Kidney glomerular epithelial cell (primary cell): ENCODE measurements at regions not wholly inside any gene's neighbourhood (a gene's known extent, or its start where the extent isn't known, plus 50 kb on each side); places are given as distances from the start of the nearest gene placed in this dataset.

Source experiments
- DNase-seq: peaks from one replicate; lab custom pipeline; 2025; lab: John Stamatoyannopoulos, UW

- no peak for DNase-seq
These were observed 271.9 kb downstream of the LOXHD1 start for GRCh38 chr18:46385124-46385523.

- DNase-seq: peak; percentile 3
These were observed 270.2 kb downstream of the LOXHD1 start for GRCh38 chr18:46386788-46387187.

GRCh38 chr18:46387441-46388131 is 269.4 kb downstream of the LOXHD1 start:
- DNase-seq: peak; percentile 82

GRCh38 chr18:46388286-46388685 is 268.7 kb downstream of the LOXHD1 start:
- DNase-seq: no peak

GRCh38 chr18:46392576-46392975 is 264.4 kb downstream of the LOXHD1 start:
- DNase-seq: no peak

- DNase-seq: no peak
These were observed 263.8 kb downstream of the LOXHD1 start for GRCh38 chr18:46393230-46393629.

GRCh38 chr18:46393961-46394360 is 263.1 kb downstream of the LOXHD1 start:
- DNase-seq: no peak

- DNase-seq: no peak
These were observed 261.2 kb downstream of the LOXHD1 start for GRCh38 chr18:46395795-46396194.

GRCh38 chr18:46397174-46397573 is 259.8 kb downstream of the LOXHD1 start:
- DNase-seq: no peak

- DNase-seq: no peak
These were observed 259.0 kb downstream of the LOXHD1 start for GRCh38 chr18:46398005-46398404.

GRCh38 chr18:46398625-46399024 is 258.4 kb downstream of the LOXHD1 start:
- DNase-seq: no peak

GRCh38 chr18:46399303-46399702 is 257.7 kb downstream of the LOXHD1 start:
- no peak for DNase-seq

GRCh38 chr18:46400449-46400848 is 256.6 kb downstream of the LOXHD1 start:
- no peak for DNase-seq

GRCh38 chr18:46401486-46402070 is 255.4 kb downstream of the LOXHD1 start:
- DNase-seq: no peak

GRCh38 chr18:46402396-46402795 is 254.6 kb downstream of the LOXHD1 start:
- peak; percentile 14 for DNase-seq

- DNase-seq: no peak
These were observed 254.1 kb downstream of the LOXHD1 start for GRCh38 chr18:46402945-46403344.

- no peak for DNase-seq
These were observed 251.0 kb downstream of the LOXHD1 start for GRCh38 chr18:46405832-46406538.

- no peak for DNase-seq
These were observed 250.5 kb downstream of the LOXHD1 start for GRCh38 chr18:46406539-46406932.

- no peak for DNase-seq
These were observed 249.4 kb downstream of the LOXHD1 start for GRCh38 chr18:46407486-46408166.

GRCh38 chr18:46408334-46408987 is 248.6 kb downstream of the LOXHD1 start:
- DNase-seq: no peak

GRCh38 chr18:46411191-46411828 is 245.7 kb downstream of the LOXHD1 start:
- no peak for DNase-seq
